Stimulated activated naive CD4-positive, alpha-beta T cell (primary cell): ENCODE measurements at regions not wholly inside any gene's neighbourhood (a gene's known extent, or its start where the extent isn't known, plus 50 kb on each side); places are given as distances from the start of the nearest gene placed in this dataset.
A peak's percentile ranks its signal among the peaks of the same experiment; 100 is the strongest.

Source experiments
- DNase-seq, 6 experiments: peaks; one replicate each; lab custom pipeline; 2025; lab: John Stamatoyannopoulos, UW

DNA sequence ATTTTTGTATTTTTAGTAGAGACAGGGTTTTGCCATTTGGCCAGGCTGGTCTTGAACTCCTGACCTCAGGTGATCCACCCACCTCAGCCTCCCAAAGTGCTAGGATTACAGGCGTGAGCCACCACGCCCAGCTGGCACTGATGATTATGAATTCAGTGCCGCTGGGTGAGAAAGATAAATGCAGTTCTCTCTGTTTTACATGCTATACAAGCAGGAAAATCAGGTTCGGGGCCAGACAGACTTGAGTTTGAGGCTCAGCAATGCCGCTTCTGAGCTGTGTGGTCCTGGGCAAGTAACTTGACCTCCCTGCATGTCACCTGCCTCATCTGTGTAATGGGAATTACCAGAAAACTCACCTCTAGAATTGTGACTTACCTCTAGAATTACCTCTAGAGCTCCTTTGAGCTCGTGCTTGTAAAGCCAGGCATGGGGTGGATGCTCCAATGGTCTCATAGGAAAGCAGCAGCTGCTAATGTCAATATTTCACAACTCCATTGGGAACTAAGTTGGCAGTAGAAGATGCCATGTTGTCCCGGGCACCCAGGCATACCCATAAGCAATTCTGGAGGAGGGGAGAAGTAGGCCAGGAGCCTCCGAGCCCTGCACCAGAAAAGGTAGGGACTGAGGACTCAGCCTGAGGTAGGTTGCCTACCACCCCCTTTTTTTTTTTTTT lies 119.8 kb upstream of the SLC25A33 start:
- no peak for DNase-seq

DNA sequence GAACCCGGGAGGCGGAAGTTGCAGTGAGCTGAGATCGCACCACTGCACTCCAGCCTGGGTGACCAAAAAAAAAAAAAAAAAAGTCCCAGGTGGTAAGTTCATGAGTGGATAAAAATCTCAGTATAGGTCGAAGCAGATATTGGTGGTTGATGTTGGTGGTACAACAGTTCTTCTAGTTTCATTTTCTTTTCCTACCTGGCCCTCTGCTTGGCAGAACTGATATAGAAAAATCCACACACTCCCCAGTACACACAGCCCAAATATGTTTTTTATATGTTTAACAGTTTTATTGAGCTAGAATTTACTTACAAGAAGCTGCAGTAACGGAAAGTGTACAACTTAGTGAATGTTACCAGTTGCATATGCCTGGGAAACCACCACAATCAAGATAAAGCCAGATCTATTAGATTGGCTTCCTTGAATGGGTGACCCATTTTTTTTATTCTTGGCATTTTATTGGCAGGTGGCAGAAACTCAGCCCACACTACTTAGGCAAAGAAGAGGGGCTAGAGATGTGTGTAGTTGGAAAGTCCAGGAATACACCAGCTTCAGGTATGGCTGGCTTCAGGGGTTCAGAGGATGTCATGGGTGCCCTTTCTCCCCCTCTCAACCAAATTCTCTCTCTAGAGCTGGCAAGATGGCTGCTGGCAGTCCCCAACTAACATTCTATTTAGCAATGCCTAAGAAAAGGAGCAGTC lies 118.3 kb upstream of the SLC25A33 start:
- DNase-seq: no peak

DNA sequence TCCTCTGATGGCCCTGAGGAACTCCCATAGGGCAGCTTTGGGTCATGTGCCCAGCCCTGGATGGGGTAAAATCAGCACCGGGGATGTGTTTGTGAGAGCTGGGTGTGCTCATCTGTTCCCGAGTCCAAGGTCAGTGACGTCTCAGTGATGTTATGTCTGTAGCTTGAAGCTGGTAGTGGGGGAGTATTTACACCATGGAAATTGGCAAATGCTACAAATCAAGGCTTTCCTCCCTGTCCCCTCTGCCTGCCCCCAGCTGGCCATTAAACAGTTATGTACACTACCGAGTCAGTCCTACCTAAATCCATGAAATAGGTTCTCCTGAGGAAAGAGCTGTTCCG lies 117.8 kb upstream of the SLC25A33 start:
- DNase-seq: no peak

DNA sequence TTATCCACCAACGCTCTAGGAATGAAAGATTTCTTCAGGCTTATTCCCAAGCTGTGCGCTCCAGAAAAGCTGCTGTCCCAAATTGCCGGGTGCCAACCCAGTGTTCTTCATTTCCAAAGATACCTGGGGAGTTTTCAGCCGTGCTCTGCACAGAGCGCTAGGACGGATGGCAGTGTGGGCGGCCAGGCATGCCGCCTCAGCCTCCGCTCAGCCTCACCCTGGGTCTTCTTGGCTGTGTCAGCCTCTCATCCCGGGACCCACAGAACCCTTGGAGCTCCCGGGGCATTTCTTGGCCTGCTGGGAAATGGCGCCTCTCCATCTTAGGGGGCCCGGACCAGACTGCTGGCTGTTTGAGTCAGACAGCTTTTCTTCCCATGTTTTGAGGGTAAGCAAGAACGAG lies 116.9 kb upstream of the SLC25A33 start:
- DNase-seq: no peak

DNA sequence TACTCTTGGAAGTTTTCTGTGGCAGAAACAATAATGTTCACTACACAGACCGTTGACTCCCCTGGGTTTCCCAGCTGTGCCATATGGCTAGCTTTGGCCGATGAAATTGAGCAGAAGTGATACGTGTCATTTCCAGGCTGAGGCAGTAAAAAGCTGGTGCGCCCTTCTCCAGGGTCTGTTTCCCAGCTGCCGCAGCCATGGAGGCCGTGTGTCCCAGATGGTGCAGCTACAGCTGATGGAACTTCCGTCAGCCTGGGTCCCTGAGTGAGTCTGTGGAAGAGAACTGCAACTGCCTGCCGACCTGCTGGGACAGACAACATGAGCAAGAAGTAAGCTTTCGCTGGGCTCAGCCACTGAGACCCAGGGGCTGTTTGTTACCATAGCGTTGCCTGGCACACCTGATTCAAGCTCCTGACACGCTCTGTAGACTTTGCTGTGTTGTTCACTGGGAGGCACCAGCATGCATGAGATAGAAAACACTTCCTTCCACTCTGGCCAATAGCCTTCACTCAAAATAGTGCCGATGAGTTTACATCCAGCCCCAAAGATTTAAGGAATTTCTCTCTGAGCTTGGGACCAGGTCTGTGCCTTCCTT lies 116.3 kb upstream of the SLC25A33 start:
- DNase-seq: no peak

DNA sequence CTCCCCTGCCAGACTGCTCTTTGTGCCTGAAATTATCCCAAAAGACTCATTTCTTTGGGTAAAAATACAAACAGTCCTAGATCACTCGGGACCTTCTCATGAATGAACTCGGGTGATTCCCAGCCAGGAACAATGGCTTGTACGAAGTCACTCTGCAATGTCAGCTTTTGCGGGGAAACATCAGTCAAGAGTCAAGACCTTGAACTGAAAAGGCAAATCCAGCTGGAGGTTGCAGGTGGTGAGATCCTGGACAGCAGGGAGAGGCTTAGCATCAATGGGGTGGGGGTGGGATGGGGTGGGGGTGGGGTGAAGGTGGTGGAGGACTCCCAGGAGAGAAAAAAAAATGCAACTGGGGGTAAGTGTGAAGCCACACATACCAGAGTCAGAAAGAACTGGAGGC lies 115.0 kb upstream of the SLC25A33 start:
- DNase-seq: no peak

DNA sequence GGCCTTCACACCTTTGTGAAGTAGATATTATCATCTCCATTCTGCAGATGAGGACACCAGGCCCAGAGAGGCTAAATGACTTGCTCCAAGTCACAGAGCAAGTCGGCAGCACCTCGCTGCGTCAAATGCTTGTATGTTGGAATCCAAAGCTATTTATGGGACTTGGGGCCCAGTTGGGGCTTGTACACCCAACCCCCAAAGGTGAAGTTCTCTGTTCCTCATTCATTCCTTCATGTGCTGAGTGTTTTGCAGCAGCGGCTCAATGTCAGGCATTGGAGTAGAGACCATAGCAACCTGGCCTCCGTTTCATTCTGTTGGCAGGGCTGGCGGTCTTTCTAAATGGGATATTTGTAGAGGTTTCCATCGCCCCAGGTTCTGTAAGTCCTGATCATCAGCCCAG lies 113.4 kb upstream of the SLC25A33 start:
- no peak for DNase-seq

DNA sequence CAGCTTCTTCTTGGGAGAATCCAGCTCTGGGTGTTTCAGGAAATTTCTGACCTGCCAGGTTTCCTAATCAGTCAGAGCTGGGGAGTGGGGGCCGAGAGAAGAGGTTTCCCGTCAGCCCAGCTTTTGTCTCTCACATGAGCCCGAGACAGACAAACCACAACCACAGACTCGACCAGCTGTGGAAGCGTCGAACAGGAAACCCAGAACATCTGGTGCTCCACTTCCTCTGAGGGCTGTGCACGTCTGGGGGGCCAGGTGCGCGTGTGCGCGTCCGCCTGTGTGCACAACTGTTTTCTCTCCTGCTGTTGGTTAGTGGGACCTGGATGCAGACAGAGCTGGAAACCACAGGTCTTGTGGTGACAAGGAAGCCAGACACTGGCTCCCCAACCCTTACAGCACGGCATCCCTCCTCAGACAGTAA lies 113.0 kb upstream of the SLC25A33 start:
- DNase-seq: peak; percentile 57 to 91 (median 82)

DNA sequence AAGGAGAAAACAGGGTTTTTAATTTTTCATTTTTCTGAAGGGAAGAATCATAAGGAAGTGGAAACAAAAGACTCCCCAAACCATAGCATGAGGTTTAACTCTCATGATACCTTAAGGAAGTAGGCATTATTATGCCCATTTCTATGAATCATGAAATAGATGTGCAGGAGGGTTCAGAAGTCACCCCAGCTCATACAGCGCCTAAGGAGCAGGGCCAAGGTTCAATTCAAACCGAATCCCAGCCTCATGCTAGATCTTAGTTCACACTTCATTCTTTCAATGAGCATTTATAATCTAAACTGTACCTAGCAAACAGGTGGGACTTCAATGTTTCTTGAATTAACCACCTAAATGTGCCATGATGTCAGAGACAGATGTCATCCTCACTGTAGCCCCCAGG lies 111.9 kb upstream of the SLC25A33 start:
- DNase-seq: peak in 1 of 6 experiments; percentile 9

DNA sequence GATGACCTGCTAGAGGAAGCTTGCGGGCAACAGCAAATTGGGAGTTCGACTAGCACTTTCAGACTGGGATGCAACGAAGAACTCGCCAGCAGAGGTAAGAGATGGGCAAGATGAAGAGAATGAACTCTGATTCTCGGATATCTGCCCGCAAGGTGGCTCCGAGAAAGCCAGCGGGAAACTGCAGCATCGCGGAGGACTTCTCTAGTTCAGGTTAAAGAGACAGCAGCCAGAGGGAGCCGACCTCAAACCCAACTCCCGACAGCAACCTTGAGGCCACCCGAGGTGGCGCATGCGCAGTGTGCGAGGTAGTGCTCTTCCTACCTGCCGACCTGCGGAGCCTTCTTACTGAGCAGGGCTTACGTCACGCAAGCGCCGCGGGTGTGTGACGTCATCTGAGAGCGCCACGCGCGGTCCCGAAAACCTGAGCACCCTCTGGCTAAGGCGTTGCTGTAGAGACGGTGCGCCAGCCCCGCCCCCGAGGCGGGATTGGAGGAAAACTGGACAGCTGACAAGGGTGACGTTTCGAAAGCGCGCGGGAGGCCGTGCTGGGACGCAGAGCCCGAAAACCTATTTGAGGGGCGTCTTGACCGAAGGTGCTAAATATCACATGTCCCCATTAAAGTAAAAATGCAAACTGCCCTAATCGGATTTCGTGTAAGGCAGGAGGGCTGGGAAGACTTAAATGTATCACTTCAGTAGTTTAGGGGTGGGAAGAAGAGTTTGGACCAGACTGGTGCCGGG lies 110.5 kb upstream of the SLC25A33 start:
- DNase-seq: peak; percentile 98 to 99 (median 99)

DNA sequence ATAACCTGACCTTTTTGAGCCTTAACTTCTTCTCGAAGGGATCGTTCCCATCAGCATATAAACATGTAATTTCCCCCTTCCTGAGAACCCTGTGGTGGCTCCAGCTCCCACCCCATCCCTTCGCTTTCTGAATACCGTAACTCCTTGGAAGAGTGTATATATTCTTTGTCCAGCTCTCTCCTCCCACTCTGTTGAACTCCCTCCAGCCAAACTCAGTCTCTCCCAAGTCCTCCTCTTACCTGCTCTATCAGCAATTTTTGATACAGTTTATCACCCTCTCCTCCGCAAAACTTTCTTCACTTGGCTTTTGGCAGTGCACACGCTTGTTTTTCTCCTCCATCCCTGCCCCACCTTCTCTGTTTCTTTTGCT lies 109.9 kb upstream of the SLC25A33 start:
- no peak for DNase-seq

DNA sequence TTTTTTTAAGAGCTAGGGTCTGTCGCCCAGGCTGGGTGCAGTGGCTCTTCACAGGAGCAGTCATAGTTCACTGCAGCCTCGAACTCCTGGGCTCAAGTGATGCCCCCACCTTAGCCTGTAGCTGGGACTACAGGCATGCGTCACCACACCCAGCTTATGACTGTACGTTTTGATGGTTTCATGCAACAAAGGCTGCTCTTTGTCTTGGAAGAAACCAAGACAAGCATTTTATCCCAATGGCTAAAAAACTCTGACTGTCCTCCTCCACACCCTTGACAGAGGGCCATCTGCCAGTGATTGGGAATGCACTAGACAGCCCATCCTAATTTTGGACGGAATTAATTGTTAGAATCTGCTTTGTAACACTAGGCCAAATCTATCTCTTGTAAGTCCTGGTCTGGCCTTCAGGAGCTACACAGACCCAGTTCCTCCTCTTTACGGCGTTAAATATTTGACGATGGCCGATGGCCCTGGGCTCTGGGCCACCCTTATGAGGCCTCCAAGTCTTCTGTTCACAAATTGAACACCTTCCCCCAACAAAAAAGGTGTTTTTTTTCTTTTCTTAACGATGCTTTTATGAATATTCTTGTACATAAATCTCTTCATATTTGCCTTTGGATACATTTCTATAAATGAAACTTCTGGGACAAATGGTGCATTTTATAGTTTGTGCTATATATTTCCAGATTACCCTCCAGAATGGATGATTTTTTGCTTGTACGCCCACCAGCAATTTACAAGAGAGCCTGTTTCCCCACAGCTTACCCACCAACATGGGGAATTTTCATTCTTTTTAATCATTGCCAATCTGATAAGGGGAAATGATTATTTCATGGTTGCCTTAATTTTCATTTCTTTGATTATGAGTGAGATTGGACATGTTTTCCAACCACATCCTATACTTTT lies 104.8 kb upstream of the SLC25A33 start:
- no peak for DNase-seq

DNA sequence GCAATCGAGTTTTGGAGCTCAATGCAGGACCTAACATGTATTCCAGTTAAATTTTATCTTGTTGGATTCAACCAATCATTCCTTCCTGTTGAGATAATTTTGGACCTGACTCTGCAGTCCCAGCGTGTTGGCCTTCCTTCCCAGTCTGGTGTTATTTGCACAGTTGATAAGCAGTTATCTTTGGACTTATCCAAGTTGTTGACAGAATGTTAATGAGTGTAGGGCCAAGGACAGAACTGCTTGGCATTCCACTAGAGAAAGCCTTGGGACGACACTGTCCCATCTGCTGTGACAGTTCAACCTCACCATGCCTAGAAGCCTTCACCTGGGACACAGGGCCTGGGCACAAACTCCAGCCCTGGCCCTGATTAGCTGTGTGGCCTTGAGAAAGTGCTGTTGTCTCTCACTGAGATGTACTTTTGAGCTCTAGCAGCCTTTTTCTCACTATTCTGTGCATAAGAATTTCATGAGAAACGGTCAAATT lies 104.1 kb upstream of the SLC25A33 start:
- no peak for DNase-seq

DNA sequence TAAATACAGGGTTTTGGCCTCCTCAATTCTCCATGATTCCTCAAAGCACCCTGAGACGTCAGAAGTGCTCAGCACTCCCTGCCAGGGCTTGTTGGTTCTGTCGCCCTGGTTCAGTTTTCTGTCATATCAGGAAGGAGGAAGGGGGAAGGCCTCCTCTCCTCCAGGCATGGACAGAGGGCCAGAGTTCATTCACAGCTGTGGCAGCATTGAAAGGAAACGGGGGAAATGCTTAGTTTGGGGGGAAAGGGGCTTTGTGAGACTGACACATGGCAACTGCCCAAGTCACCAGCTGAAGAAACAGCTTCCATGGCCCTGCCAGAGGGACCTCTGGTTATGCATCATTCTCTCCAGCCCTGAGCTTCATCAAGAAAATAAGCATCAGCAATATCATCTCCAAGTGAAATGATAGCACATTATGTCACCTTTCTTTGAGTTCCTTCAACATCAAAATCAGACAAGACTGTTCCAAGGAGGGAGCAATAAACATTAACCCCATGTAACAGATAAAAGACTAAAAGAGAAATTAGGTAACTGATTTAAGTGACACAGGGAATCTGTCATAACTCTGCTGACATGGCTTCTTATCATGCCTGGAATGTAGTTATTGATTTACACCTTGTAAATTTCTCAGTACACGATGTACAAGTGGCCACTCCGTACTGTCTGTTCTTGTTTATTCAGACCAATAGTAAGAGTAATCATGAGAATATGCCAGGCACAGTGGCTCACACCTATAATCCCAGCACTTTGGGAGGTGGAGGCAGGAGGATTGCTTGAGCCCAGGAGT lies 103.2 kb upstream of the SLC25A33 start:
- DNase-seq: no peak

DNA sequence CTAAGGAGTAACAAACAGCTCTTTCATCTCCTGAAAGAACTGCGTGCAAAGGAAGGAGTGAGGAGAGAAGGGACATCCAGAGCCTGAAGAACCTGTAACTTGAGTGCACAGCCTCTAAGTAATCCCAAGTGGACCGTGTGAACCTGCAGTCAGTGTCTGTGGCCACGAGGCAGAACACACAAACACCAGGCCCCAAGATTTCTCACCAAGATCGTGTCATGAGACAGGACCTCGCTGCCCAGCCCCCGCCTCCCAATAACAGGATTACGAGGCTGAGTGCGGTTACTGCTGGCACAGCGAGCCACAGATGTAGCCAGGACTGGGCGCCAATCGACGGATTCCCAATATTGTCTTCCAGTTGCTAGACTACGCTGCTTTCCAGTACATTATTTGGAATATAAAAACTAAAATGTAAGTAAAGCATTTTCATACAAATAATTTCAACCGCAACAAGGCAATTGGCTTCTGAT lies 101.3 kb upstream of the SLC25A33 start:
- no peak for DNase-seq

DNA sequence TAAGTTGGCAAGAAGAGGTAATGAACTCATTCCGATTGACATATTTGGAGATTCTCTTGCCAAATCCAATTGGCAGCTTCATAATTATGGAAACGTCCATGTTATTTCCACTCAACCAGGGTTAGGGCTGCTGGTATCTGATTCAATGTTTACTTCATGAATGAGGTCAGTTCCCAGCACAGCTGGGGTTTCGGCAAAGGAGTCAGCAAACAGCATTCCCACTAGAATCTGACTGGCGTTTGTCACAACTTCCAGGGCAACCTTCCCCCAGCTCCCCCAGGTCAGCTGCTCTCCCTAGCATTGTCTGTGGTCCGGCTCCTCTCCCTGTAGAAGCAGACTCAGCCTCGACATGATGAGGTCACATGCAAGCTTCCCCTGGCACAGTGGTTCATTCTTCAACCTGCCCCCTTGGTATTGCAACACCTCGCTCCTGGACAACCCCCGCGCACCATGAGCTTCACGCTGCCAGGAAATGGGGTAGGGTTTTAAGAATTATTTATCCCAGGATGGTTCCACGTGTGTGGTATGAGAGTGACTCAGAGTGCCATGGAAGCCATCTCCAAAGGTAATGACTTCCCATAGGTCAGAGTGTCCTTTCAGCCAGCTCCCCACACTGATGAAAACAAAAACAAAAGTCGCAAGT lies 100.7 kb upstream of the SLC25A33 start:
- no peak for DNase-seq

DNA sequence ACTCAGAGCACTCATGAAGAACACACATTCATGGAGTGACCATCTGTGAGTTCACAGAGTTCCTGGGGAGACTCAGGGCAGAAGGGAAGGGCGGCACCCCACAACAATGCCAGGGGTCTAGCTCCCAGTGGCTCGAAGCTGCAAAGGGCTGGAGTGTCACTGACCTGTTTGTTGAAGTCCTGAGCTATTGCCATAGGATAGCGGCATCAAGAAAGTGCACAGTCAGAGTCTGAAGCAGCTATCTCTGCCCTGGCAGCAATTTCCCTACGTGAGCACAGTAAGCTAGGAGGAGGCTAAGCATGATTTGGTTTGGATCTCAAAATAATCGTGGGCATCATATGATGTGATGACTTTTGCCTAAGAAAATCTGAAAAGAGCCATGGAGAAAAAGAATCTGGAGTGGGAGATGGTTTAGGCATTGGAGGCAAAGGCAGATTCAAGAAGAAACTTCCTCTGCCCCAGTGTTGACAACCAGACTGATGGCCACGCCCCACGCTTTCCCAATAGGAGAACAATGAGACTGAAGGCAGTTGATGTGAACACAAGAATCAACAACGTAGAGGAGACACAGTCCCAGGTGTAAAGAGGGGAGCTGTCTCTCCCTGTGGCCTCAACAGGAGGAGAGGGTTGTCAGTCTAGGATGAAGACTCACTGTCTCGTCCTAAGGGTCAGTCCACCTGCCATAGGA lies 100.0 kb upstream of the SLC25A33 start:
- DNase-seq: no peak

DNA sequence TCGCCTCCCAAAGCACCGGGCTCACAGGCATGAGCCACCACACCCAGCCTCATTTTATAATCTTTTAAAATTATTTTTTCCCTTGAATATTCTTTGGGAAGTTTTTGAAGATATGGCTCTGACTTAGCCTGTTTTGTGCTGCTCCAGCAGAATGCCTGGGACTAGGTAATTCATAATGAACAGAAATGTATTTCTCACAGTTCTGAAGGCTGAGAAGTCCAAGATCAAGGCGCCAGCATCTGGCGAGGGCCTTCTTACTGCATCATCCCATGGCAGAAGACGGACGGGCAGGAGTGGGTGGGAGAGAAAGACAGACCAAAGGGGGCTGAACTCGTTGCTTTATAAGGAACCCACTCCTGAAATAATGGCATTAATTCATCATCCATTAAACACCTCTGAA lies 99.0 kb upstream of the SLC25A33 start:
- no peak for DNase-seq

DNA sequence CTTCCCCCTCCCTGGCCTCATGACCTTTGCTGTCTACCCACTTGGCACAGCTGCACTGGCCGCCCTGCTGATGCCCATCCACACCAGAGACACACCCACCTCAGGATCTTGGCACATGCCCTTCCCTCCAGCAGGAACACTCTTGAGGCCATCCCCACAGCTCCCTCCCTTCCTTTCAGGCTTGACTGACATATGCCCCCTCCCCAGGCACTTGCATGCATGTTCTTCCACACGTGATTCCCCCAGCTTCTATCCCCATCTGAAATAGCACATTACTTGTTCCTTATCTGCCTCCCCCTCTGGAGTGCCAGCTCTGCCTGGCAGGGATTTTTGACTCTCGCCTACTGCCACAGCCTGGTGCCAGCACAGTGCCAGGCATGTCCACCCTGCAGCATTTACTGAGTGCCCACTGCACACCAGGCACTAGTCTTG lies 98.5 kb upstream of the SLC25A33 start:
- DNase-seq: no peak
